Mucosa of gallbladder (tissue), 1 donor: ENCODE measurements at regions not wholly inside any gene's neighbourhood (a gene's known extent, or its start where the extent isn't known, plus 50 kb on each side); places are given as distances from the start of the nearest gene placed in this dataset.

ENCODE experiments used
- DNase-seq: peaks from one replicate; pipeline ENCODE4 v3.0.0-alpha.2; 2020; ENCODE audit warnings: low spot score
- donor health status: DM: no; HTN: no; CAD: no.

DNA sequence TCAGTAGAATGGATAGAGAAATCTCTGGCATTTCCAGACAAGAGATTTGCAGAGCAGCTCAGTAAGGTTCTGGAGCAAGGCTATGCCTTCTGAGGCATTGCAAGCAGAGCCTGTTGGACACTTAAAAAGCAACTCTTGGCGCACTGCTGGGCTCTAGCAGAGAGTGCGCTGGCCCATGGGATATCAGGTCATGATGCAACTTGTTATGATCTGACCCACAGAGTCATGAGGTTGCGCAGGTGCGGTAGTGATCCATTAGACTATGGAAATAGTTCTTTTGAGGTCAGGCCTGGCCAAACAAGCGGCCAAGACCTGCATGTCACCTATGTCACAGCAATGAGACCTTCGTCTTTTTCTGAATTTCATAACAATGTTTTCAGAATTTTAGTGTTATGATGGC lies 168.6 kb downstream of the TMTC3 start:
- DNase-seq: no peak

DNA sequence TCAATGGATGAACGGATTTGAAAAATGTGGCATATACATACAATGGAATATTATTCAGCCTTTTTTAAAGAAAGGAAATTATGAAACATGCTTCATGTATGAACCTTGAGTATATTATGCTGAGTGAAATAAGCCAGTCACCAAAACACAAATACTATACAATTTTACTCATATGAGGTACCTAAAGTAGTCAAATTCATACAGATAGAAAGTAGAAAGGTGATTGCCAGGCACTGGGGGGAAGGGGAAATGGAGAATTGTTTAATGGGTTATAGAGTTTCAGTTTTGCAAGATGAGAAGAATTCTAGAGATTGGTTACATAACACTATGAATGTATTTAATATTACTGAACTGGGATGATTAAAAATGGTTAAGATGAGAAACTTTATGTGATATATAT lies 171.4 kb downstream of the TMTC3 start:
- DNase-seq: no peak

DNA sequence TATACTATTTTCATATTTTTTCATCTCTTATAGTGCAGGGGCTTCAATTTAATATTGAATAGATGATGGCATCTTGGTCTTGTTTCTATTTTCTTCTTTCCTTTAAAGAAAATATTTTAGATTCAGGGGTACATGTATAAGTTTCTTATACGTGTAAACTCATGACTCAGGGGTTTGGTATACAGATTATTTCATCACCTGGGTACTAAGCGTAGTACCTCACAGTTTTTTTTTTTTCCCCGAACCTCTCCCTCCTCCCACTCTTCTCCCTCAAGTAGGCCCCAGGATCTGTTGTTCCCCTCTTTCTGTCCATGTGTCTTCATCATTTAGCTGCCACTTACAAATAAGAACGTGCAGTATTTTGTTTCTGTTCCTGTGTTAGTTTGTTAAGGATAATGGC lies 172.6 kb downstream of the TMTC3 start:
- no peak for DNase-seq

DNA sequence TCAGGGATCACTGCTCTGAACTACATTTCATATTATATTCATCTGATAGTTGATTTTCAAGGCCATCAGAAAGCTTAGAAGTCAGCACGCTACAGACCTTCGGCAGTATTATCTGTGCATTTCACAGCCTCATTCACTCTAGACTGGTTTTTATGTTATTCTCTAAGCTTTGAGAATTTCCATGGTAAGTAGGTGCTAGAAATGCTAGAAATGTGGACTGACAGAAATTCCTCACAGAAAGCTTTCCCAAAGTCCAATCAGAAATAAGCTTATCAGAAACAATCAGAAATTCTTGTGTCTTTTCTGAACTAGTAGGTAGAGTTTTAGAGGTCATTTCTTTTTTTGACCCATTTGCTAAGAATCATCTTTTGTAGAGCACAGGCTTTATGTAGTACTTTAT lies 176.6 kb downstream of the TMTC3 start:
- no peak for DNase-seq

DNA sequence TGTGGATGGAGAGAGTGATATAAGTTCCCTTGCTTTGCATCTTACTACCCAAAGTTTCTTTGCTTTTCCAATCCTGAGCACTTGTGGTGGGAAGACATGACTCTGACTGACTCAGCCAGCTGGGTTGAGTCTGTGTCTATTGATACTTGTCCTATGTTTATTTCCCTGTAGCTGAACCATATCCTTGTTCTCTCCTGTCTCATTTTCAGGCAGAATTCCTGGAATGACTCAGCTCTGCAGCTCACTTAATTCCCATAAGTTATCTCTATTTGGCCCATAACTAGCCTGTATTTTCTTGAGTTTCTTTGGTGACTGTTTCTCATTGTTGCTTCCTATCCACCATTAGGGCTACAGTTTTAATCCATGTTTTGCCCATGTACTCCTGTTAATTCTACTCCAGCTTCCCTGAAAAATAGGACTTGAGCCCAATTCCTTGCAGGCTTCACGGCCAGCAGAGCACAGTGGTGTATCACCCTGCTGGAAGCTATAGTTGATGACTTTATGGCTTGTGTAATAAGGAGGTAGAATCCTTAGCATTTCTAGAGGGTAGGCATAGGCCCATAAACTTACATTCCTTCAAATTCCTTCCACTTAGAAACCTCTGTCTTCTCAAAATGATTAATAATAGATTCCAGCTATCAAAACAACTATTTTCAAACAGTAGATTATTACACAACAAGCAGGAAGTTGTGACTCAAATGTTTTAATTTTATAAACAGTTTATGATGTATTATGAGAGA lies 183.1 kb downstream of the TMTC3 start:
- DNase-seq: no peak

DNA sequence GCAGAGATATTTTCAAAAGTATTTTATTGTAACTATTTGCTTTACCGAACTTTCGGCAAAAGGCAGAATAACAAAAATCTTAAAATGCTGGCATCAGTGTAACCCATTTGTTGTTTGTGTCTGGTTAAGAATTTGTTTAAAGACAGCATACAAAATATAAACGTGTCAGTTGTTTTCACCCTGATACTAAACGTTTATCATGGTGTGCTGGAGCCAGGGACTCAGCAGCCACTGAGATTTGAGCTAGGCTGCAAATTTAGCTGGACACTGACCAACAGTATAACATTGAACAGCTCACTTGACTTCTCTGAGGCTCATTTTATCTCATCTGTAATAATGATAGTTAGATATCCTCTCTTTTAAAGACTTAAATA lies 183.7 kb downstream of the TMTC3 start:
- peak; percentile 17 for DNase-seq

DNA sequence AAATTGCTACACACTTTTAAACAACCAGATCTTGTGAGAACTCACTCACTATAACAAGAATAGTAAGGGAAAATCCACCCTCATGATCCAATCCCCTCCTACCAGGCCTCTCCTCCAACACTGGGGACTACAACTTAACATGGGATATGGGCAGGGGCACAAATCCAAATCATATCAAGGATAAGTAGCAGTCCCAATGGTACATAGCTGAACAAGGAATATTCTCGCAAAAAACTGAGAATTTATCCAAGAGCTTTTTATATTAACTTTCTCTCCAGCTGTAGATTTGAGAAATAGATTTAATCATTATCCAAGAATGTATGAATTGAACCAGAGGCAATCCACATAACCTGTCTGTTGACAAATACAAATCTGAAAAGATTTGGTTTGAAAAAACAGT lies 185.2 kb downstream of the TMTC3 start:
- no peak for DNase-seq

DNA sequence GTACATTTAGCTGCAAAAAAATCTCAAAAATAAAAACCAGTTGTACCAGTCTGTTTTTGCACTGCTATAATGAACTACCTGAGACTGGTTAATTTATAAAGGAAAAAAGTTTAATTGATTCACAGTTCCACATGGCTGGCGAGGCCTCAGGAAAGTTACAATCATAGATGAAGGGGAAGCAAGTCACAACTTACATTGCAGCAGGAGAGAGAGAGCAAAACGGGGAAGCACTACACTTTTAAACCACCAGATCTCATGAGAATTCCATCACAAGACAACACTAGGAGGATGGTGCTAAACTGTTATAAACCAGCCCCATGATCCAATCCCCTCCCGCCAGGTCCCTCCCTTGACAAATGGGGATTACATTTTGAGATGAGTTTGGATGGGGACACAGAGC lies 186.0 kb downstream of the TMTC3 start:
- no peak for DNase-seq

DNA sequence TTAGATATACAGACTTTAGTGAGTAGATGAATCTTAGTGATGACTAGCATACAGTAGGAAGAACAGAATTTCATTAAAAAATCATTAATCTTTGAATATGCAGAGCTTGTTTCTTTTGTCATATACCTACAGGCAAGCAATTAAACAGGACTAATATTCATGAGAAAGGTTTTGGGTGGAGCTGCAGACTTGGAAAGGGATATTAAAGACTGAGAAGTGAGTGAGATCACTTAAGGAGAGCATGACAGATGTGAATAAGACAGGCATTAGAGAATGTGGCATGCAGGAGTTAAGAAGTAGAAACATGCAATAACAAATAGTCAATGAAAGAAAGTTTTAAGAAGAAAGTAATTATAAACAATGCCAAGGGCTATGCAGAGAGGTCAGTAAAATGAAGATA lies 187.7 kb downstream of the TMTC3 start:
- DNase-seq: no peak

DNA sequence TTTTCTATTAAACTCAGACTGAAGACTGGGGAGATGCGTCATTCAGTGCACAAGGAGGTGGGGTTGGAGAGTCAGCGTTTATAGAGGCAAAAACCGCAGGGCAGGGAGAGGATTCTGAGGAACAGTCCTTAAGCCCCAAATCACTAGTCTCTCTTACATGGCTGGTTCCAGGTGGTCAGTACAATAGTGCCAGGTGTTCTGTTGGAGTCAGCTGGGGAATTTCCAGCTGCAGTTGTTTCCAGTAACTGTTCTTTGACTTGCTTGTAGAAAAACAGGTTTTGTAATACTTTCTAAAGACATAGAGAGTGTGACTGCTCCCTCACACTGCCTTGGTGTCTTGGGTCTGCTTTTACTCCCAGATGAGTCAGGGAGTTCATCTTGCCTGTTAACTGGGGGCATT lies 192.2 kb downstream of the TMTC3 start:
- DNase-seq: no peak

DNA sequence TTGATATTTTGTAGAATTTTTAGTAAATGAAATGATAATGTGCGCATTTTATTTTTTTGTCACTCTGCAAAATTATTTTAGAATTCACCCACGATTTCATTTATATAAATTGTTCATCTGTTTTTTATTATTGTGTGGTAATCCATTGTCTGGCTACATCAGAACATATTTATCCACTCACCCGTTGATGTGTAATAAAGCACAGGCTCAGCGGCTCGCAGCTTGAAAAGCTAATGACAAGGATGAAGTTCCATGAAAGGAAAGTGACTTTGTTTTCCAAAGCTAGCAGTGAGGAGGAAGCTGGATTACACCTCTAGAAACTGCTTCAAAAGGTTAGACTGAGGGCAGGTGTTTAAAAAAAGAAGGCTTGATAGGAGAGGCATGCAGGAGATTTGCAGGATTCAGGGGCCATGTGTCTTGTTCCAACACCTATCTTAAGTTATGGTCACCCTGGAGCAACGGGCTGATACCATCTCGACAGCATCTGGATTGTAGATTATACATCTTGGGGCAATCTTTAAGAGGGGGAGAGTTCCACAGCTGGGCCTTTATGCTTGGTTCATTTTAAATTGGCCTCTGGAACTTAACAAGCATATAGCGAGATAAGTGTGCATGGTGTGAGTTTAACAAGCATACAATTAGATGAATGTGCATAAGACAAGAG lies 194.1 kb downstream of the TMTC3 start:
- DNase-seq: no peak

DNA sequence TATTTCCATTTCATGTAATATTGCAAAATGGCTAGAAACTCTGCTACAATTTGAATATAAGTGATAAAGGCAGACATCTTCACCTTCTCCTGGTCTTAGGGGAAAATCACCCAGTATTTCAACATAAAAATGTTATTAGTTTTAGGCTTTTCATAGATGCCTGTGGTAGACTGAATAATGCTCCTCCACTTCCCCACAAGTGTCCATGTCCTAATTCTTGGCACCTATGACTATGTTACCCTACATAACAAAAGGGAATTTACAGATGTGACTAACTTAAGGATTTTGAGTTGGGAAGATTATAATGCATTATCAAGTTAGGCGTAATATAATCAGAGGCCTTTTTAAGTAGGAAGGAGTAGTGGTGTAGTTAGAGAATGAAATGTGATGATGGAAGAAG lies 196.4 kb downstream of the TMTC3 start:
- DNase-seq: no peak

DNA sequence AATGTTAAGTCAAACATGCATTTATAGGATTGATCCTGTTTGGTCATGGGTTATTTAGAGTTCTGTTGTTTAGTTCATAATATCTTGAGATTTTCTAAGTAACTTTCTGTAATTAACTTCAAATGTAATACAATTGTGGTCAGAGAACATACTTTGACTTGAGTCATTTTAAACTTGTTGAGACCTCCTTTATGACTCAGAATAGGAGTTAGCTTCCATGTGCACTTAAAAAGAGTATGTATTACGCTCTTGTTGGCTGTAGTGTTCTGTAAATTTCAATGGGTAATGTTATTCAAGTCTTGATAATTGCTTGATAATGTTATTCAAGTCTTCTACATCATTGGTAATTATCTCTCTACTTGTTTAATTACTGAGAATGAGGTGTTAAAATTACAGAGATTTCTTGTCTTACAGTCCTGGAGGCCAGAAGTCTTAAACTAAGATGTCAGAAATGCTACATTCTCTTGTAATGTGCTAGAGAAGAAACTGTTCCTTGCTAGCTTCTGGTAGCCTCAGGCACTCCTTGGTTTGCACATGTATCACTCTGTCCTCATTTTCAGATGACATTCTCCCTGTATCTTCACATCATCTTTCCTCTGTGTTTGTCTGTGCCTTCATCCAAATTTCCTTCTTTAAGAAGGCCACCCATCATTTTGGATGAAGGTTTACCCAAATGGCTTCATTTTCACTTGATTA lies 197.3 kb downstream of the TMTC3 start:
- no peak for DNase-seq

DNA sequence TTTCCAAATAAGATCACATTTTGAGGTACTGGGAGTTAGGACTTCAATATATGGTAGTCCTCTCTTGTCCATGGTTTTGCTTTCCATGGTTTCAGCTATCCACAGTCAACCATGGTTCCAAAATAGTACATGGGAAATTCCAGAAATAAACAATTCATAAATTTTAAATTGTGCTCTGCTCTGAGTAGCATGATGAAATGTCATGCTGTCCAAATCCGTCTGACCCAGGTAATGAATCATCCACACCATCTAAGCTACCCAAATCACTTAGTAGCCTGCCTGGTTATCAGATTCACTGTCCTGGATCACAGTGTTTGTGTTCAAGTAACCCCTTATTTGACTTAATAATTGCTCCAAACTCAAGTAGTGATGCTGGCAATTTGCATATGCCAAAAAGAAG lies 197.9 kb downstream of the TMTC3 start:
- no peak for DNase-seq

DNA sequence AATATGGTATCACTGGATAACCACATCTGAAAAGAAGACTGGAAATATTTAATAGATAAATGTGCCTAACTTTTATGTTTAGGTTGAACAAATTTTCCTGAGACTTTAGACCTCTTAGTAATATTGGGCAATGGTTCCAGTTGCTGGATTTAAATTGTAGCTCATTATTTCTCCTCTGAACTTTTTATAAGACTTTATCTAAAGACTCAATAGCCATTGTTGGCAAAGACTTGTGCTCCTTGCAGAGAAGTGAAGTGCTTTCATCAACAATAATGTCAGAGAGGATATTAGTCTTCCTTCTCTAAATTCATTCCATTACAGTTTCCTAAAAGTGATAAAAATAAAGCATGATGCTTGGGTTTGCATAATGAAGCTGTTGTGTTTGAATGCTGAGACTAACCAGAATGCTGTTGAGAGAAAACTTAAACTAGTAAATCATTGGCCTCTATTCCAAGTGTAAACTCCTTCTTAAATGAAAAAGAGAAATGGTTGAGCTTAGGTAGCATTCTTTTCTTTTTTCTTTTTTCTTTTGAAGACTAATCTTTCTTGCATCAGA lies 200.2 kb downstream of the TMTC3 start:
- no peak for DNase-seq

DNA sequence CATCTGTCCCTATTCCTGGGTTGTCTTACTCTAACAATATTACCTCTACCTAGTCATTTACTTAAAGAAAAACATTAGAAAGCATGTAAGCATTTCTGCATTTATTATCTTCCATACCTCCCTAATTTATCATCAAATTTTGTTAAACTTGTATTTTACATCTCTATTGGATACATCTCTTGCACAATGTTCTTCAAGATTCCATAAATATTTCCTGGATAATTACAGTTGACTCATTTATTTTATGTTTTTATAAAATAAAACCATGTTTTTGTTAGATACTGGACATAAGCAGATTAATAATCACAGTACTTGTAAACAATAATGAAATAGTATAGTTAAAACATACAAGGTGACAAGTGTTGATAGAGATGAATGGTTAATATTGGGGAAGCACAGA lies 209.0 kb downstream of the TMTC3 start:
- DNase-seq: no peak

DNA sequence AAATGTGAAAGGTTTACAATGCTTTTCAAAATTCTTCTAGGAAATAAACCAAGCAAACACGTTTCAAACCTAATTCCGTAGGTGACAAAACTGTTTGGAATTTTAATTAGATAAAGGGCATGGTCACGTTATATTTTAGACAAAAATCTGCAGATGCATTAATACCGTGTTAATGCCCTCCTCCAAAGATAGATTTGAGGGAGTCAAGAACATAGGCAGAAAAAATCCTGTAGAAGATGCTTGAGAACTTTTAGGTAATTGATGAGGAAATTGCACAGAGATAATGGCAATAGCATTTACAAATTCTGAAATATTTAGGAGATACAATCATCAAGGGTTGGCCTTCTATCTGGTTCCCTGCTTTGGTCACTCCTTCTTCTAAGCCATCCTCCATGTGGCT lies 212.6 kb downstream of the TMTC3 start:
- DNase-seq: no peak

DNA sequence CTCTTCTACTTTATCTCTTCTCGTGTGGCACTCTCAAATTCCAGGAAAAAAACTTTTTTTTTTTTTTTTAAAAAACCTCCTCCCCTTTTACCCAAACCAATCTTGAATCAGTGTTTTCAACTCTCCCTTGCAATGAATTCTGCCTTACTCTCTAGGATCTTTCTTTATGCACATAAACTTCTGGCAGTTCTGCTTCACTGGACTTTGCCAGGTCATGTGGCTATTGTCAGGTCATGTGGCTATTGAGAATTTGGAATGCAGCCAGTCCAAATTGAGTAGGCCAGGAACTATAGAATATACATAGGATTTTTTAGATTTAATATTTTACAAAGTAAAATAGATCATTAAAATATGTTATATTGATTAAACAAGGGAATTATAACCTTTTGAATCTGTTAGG lies 218.2 kb downstream of the TMTC3 start:
- no peak for DNase-seq

DNA sequence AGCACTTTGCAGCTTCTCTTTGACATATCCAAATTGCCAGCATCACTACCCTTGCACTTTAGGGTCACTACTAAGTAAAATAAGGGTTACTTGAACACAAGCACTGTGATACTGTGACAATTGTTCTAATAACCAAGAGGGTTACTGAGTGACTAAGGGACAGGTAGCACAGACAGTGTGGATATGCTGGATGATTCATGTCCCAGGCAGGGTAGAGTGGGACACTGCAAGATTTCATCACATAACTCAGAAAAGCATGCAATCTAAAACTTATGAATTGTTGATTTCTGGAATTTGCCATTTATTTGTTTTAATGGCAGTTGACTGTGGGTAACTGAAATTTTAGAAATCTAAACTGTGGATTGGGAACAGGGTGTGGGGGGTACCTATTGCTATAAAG lies 218.8 kb downstream of the KITLG start:
- no peak for DNase-seq

DNA sequence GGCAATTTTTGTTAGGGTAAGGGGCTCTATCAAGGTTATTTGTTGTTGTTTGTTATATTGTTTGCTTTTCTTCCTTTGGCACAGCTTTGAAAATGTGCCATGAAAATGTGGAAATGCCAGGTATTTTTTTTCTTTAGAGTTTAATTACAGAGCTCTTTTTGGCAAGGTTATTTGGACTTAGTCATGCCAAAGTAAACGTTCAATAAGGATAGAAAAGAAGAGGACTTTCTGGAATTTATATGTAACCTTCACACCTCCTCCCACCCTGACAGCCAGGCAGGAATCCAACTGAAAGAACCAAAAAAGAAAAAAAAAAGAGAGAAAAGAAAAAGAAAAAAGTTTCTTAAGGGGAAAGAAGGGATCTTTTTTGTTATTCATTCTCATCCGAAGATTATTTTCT lies 217.8 kb downstream of the KITLG start:
- DNase-seq: no peak

DNA sequence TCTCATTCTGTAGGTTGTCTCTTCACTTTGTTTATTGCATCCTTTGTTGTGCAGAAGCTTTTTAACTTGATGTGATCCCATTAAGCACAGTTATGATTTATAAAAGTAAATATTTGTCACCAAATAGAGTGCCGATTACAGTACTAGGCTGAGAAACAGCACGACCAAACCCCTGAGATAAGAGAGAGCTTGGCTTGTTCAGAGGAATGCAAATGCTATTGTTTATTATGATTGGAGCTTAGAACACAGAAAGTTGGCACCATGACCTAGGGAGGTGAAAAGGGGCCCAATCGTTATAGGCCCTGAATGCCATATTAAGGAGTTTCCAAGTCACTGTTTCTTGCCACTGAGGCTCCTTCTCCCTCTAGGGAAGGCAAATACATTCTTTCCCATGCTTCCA lies 214.9 kb downstream of the KITLG start:
- DNase-seq: no peak

DNA sequence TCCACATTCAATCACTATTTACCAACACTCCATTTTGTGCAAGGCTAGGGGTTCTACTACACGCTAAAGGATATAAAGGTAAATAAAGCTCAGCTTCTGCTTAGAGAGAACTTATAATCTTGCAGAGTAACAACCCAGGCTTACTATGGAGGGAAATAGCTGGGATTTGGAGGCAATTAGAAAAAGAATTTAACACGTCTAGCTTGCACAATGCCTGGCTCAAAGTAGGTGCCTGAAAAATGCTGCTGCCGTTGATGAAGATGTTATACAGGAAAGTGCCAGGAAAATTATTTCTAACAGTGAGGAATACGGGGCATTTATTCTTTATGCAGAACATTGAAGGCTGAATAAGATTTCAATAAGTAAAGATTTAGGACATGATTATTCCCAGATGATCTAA lies 214.2 kb downstream of the KITLG start:
- no peak for DNase-seq

DNA sequence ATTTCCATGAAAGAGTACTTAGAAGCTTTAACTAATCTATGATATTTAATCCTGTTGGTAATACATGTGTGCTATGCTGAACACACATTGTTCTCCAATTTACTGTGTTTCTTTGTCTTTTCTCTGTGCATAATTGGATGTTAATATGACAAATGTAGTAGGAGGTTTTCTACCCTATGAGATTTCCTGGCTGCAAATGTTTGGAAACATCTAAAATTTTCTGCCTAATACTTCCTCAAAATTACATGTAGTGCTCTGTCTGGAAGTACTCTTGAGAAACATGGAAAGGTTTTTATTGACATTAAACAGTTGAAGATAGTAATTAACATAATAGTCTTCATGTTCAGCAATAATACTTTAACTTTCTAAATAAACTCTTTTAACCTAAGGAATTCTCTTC lies 213.0 kb downstream of the KITLG start:
- DNase-seq: no peak
